IMR-90 (cell line): ENCODE measurements at regions not wholly inside any gene's neighbourhood (a gene's known extent, or its start where the extent isn't known, plus 50 kb on each side); places are given as distances from the start of the nearest gene placed in this dataset.

Source experiments
- POLR2A ChIP-seq: IDR thresholded peaks from 2 replicates; pipeline ENCODE4 v1.6.1; 2012; ENCODE audit warnings: mild to moderate bottlenecking, low read depth, low read length
- SMC3 ChIP-seq: fragments of 150-350 bp; IDR thresholded peaks from 2 replicates; pipeline ENCODE4 v1.6.1; 2016; ENCODE audit warnings: low read depth, mild to moderate bottlenecking, antibody characterized with exemption, low read length, moderate library complexity
- TF ChIP-seq, protein P1 (sequence below): fragments of 150-350 bp; IDR thresholded peaks from 2 replicates; pipeline ENCODE4 v1.6.1; 2017; ENCODE audit warnings: mild to moderate bottlenecking, antibody characterized with exemption, low read length, low read depth
- TF ChIP-seq, protein P2 (sequence below): conservative IDR thresholded peaks from 2 replicates; pipeline ENCODE4 v1.5.1; 2012; ENCODE audit warnings: mild to moderate bottlenecking, low read depth, low read length, improper control_type of control experiment

DNA sequence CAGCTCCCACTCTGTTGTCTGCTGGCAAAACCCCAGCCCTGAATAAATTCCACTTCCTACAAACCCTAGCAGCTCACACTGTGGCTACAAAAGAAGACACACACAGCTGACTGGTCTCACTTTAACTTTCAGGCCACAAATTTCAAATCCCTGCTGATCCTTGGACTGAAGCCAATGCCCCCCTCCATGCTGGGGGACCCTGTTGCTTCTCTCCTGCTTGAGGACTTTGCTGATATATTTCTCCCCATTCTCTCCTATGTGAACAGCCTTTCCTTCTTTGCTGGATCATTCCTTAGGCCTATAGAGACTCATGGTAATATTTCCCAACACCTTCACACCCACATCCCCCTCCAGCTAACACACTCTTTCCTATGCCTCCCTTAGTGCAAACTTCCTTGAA is 79.6 kb upstream of the ADRA1B start:
- TF ChIP-seq, protein P1, sequence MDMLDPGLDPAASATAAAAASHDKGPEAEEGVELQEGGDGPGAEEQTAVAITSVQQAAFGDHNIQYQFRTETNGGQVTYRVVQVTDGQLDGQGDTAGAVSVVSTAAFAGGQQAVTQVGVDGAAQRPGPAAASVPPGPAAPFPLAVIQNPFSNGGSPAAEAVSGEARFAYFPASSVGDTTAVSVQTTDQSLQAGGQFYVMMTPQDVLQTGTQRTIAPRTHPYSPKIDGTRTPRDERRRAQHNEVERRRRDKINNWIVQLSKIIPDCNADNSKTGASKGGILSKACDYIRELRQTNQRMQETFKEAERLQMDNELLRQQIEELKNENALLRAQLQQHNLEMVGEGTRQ: no peak
- no peak for TF ChIP-seq SMC3
- TF ChIP-seq POLR2A: no peak
- TF ChIP-seq, protein P2, sequence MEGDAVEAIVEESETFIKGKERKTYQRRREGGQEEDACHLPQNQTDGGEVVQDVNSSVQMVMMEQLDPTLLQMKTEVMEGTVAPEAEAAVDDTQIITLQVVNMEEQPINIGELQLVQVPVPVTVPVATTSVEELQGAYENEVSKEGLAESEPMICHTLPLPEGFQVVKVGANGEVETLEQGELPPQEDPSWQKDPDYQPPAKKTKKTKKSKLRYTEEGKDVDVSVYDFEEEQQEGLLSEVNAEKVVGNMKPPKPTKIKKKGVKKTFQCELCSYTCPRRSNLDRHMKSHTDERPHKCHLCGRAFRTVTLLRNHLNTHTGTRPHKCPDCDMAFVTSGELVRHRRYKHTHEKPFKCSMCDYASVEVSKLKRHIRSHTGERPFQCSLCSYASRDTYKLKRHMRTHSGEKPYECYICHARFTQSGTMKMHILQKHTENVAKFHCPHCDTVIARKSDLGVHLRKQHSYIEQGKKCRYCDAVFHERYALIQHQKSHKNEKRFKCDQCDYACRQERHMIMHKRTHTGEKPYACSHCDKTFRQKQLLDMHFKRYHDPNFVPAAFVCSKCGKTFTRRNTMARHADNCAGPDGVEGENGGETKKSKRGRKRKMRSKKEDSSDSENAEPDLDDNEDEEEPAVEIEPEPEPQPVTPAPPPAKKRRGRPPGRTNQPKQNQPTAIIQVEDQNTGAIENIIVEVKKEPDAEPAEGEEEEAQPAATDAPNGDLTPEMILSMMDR: no peak
